Immature natural killer cell (primary cell): ENCODE measurements at regions not wholly inside any gene's neighbourhood (a gene's known extent, or its start where the extent isn't known, plus 50 kb on each side); places are given as distances from the start of the nearest gene placed in this dataset.

Experiments
- DNase-seq, 3 donors: peaks; one replicate each; pipeline ENCODE4 v3.0.0; 2022; ENCODE audit warnings: mixed read lengths in 1 of 3
- H3K27ac Mint-ChIP-seq, 6 donors: one replicate each; pipeline ENCODE4 v1.8.0; 2020; ENCODE audit warnings: mixed read lengths in 6 of 6, mild to moderate bottlenecking in 5 of 6, inconsistent platforms in 4 of 6, moderate library complexity in 3 of 6
- H3K27me3 Mint-ChIP-seq, 3 donors: one replicate each; pipeline ENCODE4 v1.8.0; 2020 to 2021; ENCODE audit warnings: low read depth in 3 of 3, mild to moderate bottlenecking in 3 of 3, mixed read lengths in 3 of 3, moderate library complexity in 3 of 3, inconsistent platforms in 1 of 3
- H3K36me3 Mint-ChIP-seq, 3 donors: one replicate each; pipeline ENCODE4 v1.8.0; 2020; ENCODE audit warnings: mixed read lengths in 3 of 3, inconsistent platforms in 2 of 3, mild to moderate bottlenecking in 2 of 3
- H3K4me1 Mint-ChIP-seq, 2 donors: one replicate each; pipeline ENCODE4 v1.8.0; 2020; ENCODE audit warnings: inconsistent platforms in 2 of 2, mild to moderate bottlenecking in 2 of 2, mixed read lengths in 2 of 2, moderate library complexity in 1 of 2
- H3K4me3 Mint-ChIP-seq, 5 donors: one replicate each; pipeline ENCODE4 v1.8.0; 2020; ENCODE audit warnings: mild to moderate bottlenecking in 5 of 5, mixed read lengths in 5 of 5, inconsistent platforms in 3 of 5, moderate library complexity in 3 of 5
- H3K9me3 Mint-ChIP-seq, 6 donors: one replicate each; pipeline ENCODE4 v1.8.0; 2020; ENCODE audit warnings: mild to moderate bottlenecking in 6 of 6, mixed read lengths in 6 of 6, inconsistent platforms in 4 of 6, moderate library complexity in 3 of 6

DNA sequence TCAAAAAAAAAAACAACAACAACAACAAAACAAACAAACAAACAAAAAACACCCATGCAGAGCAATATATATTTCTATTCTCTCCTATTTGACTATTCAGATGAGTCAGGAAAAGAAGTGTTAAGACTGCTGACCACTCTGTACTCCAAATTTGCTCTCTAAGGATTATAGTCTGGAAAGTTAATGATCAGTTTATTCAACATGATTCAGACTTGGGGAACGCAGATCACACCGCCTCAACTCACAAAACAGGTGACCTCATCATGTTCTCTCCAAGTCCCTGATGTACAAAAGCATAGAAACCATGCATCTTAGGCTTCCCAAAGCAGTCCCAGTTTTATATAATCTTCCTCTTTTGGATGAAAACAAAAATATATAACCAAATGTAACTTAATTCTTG lies 51.9 kb upstream of the PRRC2C start:
- no peak overlapping the region for H3K27ac Mint-ChIP-seq
- peaks cover 2 to 7% (median 4%) of the 10 kb centered on the region in 3 donors for H3K27me3 Mint-ChIP-seq
- peaks cover 0 to 3% of the 10 kb centered on the region in 2 donors for H3K4me1 Mint-ChIP-seq
- H3K36me3 Mint-ChIP-seq = no peaks in the 10 kb centered on the region
- peaks cover 0 to 2% (median 0%) of the 10 kb centered on the region in 6 donors for H3K9me3 Mint-ChIP-seq
- H3K4me3 Mint-ChIP-seq = no peak overlapping the region
- DNase-seq = no peak

DNA sequence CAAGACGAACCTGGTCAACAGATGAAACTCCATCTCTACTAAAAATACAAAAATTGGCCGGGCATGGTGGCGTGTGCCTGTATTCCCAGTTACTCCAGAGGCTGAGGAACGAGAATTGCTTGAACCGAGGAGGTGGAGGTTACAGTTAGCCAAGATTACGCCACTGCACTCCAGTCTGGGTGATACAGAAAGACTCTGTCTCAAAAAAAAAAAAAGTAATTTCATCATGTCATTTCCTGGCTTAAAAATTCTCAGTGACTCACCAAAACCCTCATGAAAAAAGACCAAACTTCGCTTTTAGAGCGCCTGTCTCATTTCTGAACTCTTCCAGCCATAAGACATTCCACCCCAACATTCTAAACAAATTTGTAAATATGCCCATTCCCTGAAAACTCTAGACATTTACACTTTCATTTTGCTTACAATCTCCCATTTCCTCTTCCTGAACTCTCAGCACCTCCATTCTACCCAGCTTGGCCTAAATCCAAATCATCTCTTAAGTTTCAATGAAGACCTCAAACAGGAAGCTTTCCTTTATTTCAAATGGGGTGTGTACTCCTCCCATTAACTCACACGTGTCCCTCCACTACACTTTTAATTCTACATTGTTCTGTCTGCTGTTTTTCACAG lies 50.5 kb upstream of the PRRC2C start:
- no peak for DNase-seq
- Mint-ChIP-seq H3K4me3 (no peak overlapping the region), H3K4me1 (peaks cover 0 to 3% of the 10 kb centered on the region in 2 donors), H3K9me3 (peaks cover 0 to 2% (median 0%) of the 10 kb centered on the region in 6 donors), H3K36me3 (no peaks in the 10 kb centered on the region), H3K27me3 (peaks cover 2 to 7% (median 2%) of the 10 kb centered on the region in 3 donors), H3K27ac (peak overlapping the region in 1 of 6 donors; percentile 24)
